ENCODE measurements at regions not wholly inside any gene's neighbourhood (a gene's known extent, or its start where the extent isn't known, plus 50 kb on each side); places are given as distances from the start of the nearest gene placed in this dataset.

DNA sequence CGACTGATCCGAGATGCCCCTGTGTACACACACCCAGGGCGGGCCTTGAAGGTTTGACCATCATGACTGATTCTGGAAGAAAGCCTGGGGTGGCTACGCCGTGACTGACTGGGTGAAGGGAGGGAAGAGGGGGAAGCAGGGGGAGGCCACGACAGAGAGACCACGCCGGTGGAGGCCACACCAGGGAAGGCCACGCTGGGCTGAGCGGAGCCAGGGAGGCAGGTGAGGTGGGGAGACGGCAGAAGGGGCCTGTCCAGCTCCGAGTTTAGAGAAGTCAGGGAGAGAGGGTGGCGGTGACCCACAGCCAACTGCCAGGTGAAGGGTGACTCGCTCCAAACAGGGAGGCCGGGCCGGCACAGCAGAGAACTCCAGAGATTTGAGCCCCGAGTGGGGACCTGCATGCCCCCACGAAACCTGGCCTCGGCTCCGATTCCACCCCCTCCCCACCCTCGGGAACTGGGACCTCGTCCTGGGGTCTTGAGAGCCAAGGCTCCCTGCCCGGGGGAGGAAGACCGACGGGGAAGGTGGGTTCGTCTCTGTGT lies 102.6 kb downstream of the PTPRS start:
- no peak for DNase-seq (ENCODE audit: low spot score in 2 of 2)
- Histone ChIP-seq H3K36me3 (peaks cover 15 to 33% of the 10 kb centered on the region in 2 donors), H3K4me3 (no peak overlapping the region), H3K27ac (no peak overlapping the region), H3K27me3 (no peaks in the 10 kb centered on the region), H3K9me3 (no peaks in the 10 kb centered on the region), H3K4me1 (no peaks in the 10 kb centered on the region)
- TF ChIP-seq, protein P1, sequence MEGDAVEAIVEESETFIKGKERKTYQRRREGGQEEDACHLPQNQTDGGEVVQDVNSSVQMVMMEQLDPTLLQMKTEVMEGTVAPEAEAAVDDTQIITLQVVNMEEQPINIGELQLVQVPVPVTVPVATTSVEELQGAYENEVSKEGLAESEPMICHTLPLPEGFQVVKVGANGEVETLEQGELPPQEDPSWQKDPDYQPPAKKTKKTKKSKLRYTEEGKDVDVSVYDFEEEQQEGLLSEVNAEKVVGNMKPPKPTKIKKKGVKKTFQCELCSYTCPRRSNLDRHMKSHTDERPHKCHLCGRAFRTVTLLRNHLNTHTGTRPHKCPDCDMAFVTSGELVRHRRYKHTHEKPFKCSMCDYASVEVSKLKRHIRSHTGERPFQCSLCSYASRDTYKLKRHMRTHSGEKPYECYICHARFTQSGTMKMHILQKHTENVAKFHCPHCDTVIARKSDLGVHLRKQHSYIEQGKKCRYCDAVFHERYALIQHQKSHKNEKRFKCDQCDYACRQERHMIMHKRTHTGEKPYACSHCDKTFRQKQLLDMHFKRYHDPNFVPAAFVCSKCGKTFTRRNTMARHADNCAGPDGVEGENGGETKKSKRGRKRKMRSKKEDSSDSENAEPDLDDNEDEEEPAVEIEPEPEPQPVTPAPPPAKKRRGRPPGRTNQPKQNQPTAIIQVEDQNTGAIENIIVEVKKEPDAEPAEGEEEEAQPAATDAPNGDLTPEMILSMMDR (IDR thresholded peaks at IDR 0.05) = no peak
- intact Hi-C loops (cut with DNase I) = no loop called here

DNA sequence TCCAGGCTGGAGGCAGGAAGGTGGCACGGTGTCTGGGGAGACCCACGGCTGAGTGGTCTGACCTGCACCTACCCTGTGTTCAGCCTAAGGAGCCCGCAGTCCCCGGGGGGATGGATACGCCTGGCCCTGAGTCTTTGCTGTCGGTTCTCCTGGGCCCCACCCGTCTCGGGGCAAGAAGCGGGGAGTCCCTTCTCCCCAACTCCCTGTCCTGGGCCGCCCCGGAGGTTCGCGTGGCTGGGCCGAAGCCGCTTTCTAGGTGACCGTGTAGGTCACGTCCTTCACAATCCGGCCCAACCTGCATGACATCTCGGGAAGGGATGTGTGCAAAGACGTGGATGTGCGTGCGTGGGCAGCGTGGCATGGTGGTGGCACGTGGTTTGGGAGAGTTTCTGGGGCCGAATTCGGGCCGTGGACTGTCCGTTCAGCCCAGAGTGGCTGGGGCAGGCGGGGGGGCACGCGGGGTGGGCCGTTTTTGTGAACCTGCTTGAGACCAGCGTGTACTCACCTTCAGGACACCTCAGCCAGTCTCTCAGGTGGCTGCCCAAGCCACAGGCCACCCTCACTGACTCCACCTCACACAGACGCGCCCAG lies 103.3 kb downstream of the PTPRS start:
- intact Hi-C loops (cut with DNase I) = no loop called here
- H3K27ac ChIP-seq = no peak overlapping the region
- H3K4me3 ChIP-seq = no peak overlapping the region
- no peaks in the 10 kb centered on the region for H3K27me3 ChIP-seq
- H3K4me1 ChIP-seq = no peaks in the 10 kb centered on the region
- no peaks in the 10 kb centered on the region for H3K9me3 ChIP-seq
- no peak for DNase-seq (ENCODE audit: low spot score in 2 of 2)
- TF ChIP-seq, protein P1 (IDR thresholded peaks at IDR 0.05) = no peak
- peaks cover 15 to 33% of the 10 kb centered on the region in 2 donors for H3K36me3 ChIP-seq

DNA sequence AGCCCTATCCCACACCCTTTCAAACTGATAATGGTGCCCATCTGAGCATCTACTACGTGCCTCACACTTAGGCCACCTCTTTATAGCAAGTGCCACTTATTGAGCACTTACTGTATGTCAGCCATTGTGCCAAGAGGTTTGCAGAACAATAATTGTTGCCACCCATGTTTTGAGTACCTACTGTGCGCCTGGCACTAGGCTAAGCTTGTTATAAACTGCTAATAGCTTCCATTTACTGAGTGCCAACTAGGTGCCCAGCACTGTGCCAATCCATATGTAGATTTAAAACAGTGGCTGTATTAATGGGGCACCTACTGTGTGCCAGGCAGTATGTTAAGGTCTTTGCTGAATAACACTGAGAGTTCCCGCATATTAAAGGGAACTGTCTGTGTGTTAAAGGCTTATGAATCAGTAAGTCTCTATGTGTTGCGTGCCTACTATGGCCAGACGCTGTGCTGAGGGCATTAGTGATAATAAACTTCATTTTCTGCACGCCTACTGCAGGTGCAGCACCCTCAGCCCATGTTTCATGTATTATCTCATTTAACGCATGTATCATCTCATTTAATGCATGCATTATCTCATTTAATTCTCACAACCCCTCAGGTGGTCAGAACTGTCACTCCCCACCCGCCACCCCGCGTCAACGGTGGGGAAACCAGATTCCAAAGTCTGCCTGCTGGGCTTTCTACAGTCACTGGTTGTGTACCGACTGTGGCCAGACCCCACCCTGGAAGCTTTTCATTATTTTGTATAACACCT lies 105.0 kb downstream of the PTPRS start:
- TF ChIP-seq, protein P1 (IDR thresholded peaks at IDR 0.05) = no peak
- no peak overlapping the region for H3K27ac ChIP-seq
- no peaks in the 10 kb centered on the region for H3K4me1 ChIP-seq
- no peak for DNase-seq (ENCODE audit: low spot score in 2 of 2)
- H3K36me3 ChIP-seq = peaks cover 18 to 33% of the 10 kb centered on the region in 2 donors
- no peaks in the 10 kb centered on the region for H3K9me3 ChIP-seq
- intact Hi-C loops (cut with DNase I) = no loop called here
- no peak overlapping the region for H3K4me3 ChIP-seq
- no peaks in the 10 kb centered on the region for H3K27me3 ChIP-seq

DNA sequence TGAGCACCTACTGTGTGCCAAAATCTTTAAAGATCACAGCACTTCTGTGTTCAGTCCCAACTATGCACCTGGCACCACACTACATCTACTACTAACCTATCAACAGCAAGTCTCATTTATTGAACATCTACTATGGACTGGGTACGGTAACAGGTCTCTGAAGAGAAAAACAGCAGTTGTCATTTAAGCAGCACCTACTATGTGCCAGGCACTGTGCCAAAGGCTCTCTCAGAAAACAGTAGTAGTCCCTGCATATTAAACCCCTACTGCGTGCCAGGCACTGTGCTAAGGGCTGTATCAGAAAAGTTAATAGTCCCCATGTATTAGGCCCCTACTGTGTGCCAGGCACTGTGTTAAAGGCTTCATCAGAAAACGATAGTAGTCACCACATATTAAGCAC lies 106.2 kb downstream of the PTPRS start:
- intact Hi-C loops (cut with DNase I) = no loop called here
- Histone ChIP-seq H3K4me1 (no peaks in the 10 kb centered on the region), H3K36me3 (peaks cover 12 to 24% of the 10 kb centered on the region in 2 donors), H3K4me3 (no peak overlapping the region), H3K9me3 (no peaks in the 10 kb centered on the region), H3K27ac (no peak overlapping the region), H3K27me3 (no peaks in the 10 kb centered on the region)
- TF ChIP-seq, protein P1 (IDR thresholded peaks at IDR 0.05) = no peak
- DNase-seq (ENCODE audit: low spot score in 2 of 2) = no peak

DNA sequence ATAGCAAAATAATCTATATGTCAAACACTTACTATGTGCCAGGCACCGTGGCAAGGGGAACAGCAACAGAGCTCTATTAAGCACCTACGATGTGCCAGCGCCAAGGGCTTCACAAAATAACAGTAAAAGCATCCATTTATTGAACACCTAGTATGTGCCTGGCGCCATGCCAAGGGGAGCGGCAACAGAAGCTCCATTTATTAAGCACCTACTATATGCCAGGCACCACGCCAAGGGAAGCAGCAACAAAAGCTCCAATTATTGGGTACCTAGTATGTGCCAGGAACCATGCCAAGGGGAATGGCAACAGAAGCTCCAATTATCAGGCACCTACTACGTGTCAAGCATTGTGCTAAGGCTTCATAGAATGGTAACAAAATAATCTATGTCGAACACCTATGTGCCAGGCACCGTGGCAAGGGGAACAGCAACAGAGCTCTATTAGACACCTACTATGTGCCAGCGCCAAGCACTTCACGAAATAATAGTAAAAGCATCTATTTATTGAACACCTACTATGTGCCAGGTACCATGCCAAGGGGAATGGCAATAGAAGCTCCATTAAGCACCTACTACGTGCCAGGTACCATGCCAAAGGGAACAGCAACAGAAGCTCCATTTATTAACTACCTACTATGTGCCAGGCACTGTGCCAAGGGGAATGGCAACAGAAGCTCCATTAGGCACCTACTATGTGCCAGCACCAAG lies 107.7 kb downstream of the PTPRS start:
- Histone ChIP-seq H3K4me3 (no peak overlapping the region), H3K27ac (no peak overlapping the region), H3K4me1 (no peaks in the 10 kb centered on the region), H3K27me3 (no peaks in the 10 kb centered on the region), H3K9me3 (no peaks in the 10 kb centered on the region), H3K36me3 (peaks cover 8 to 11% of the 10 kb centered on the region in 2 donors)
- TF ChIP-seq, protein P1 (IDR thresholded peaks at IDR 0.05) = no peak
- intact Hi-C loops (cut with DNase I) = no loop called here
- DNase-seq (ENCODE audit: low spot score in 2 of 2) = no peak

Data from ascending aorta (tissue), 2 donors.